ENCODE measurements at regions not wholly inside any gene's neighbourhood (a gene's known extent, or its start where the extent isn't known, plus 50 kb on each side); places are given as distances from the start of the nearest gene placed in this dataset.

DNA sequence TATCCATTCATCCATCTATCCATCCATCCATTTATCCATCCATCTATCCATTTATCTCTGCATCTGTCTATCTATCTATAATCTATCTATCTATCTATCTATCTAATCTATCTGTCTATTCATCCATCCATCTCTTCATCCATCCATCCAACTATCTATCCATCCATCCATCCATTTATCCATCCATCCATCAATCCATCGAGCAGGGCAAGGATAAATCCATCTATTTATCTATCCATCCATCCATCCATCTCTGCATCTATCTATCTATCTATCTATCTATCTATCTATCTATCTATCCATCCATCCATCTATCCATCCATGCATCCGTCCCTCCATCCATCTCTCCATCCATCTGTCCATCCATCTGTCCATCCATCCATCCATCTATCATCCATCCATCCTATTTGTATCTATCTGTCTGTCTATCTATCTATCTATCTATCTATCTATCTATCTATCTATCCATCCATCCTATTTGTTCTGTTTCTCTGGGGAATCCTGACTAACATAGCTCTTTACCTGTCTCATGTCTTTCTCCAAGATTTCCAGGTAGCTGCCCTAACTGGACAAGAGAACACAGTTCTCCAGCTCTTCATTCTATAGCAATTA is 198.1 kb downstream of the FOXO1 start:
- H3K27ac ChIP-seq, result no peak overlapping the region
- TF ChIP-seq, protein P1, sequence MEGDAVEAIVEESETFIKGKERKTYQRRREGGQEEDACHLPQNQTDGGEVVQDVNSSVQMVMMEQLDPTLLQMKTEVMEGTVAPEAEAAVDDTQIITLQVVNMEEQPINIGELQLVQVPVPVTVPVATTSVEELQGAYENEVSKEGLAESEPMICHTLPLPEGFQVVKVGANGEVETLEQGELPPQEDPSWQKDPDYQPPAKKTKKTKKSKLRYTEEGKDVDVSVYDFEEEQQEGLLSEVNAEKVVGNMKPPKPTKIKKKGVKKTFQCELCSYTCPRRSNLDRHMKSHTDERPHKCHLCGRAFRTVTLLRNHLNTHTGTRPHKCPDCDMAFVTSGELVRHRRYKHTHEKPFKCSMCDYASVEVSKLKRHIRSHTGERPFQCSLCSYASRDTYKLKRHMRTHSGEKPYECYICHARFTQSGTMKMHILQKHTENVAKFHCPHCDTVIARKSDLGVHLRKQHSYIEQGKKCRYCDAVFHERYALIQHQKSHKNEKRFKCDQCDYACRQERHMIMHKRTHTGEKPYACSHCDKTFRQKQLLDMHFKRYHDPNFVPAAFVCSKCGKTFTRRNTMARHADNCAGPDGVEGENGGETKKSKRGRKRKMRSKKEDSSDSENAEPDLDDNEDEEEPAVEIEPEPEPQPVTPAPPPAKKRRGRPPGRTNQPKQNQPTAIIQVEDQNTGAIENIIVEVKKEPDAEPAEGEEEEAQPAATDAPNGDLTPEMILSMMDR (conservative IDR thresholded peaks at IDR 0.05), result no peak

DNA sequence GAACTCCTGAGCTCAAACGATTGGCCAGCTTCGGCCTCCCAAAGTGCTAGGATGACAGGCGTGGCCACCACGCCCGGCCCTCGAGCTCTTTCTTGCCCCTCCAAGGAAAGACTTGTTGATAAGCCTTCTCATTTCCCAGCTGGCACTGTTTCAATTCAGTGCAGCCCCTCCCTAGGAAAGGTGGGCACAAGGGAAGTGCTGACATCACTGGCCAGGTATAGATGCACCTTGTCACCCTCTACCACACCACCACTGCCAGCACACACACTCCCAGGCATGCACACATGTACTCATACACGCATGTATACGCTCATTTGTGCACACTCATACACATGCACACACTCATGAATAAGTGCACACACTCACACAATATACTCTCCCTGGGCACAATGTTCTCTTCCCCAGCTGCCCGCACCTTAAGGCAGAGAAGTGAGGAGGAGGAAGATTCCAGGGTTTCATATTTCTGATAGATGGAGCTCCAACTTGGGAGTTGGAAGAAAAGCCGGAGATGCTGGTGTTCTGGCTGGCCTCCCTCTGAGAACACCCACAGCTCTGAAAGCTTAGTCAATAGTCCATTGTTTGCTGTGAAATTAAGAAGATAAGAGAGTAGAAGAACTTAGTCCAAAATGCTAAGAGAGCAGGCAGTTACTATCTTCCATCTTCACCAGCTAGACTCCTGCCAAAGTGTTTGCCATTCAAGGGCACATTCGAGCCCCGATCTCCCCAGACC is 196.7 kb downstream of the FOXO1 start:
- TF ChIP-seq, protein P1 (conservative IDR thresholded peaks at IDR 0.05), result no peak
- no peak overlapping the region for H3K27ac ChIP-seq

- TF ChIP-seq, protein P1 (conservative IDR thresholded peaks at IDR 0.05), result no peak
- no peak overlapping the region for H3K27ac ChIP-seq
Observed at GRCh38 chr13:40470660-40471059, 195.8 kb downstream of the FOXO1 start.

DNA sequence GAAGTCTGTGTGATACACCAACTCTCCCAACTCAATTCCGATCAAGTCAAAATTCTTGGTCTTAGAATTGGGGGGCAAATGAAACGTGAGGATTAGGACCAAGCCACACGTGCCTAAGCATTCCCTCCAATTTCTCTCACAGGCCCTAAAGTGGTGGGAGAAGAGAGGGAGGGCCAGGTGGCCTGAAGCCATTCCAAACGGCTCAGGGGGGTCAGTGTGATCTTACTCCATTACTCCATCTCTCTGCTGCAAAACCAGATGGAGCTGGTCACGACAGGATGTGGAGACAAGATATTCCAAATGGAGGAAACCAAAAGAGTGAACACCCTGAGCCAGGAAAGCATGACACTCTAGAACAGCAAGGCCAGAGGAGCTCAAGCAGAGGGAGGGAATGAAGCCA is 195.4 kb downstream of the FOXO1 start:
- no peak overlapping the region for H3K27ac ChIP-seq
- TF ChIP-seq, protein P1 (conservative IDR thresholded peaks at IDR 0.05), result no peak

GRCh38 chr13:40471911-40472310 is 194.5 kb downstream of the FOXO1 start:
- TF ChIP-seq, protein P1 (conservative IDR thresholded peaks at IDR 0.05), result no peak
- H3K27ac ChIP-seq, result no peak overlapping the region

- no peak overlapping the region for H3K27ac ChIP-seq
- TF ChIP-seq, protein P1 (conservative IDR thresholded peaks at IDR 0.05), result no peak
Observed at GRCh38 chr13:40472427-40473220, 193.8 kb downstream of the FOXO1 start.

DNA sequence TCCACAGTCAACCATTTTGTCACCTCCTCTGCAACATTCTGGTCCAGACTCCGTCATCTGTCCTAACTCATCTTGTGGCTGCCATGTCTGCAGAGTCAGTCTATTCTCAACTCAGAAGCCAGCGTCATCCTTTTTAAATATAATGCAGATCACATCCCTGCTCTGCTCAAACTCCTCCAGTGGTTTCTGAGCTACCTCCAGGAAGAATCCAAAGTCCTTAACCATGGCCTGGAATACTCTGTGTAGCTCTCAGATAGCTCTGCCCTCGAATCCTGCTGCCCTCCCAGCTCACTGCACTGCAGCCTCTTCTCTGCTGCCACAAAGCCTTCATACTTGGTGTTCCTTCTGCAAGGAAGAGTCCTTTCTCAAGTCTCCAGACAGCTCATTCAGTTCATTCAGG is 190.8 kb downstream of the FOXO1 start:
- TF ChIP-seq, protein P1 (conservative IDR thresholded peaks at IDR 0.05), result no peak
- H3K27ac ChIP-seq, result no peak overlapping the region

Measured in VCaP (cell line).